ENCODE measurements at regions not wholly inside any gene's neighbourhood (a gene's known extent, or its start where the extent isn't known, plus 50 kb on each side); places are given as distances from the start of the nearest gene placed in this dataset.

- TF ChIP-seq TAF1 (IDR thresholded peaks at IDR 0.05; ENCODE audit: borderline replicate concordance, insufficient read depth, low read length) (no peak), SIN3A (IDR thresholded peaks at IDR 0.05; ENCODE audit: borderline replicate concordance, insufficient read depth, low read length) (no peak), POLR2AphosphoS5 (IDR thresholded peaks at IDR 0.05; ENCODE audit: low read depth, low read length) (no peak), FOXP2 (optimal IDR thresholded peaks at IDR 0.05; ENCODE audit: borderline replicate concordance, extremely low read depth, extremely low read length, insufficient read depth) (no peak), REST (IDR thresholded peaks at IDR 0.05; ENCODE audit: insufficient read depth in 1 of 2, low read depth in 2 of 2, low read length in 2 of 2) (no peak)
Observed at GRCh38 chr5:100641833-100642232, 106.7 kb downstream of the FAM174A start.

DNA sequence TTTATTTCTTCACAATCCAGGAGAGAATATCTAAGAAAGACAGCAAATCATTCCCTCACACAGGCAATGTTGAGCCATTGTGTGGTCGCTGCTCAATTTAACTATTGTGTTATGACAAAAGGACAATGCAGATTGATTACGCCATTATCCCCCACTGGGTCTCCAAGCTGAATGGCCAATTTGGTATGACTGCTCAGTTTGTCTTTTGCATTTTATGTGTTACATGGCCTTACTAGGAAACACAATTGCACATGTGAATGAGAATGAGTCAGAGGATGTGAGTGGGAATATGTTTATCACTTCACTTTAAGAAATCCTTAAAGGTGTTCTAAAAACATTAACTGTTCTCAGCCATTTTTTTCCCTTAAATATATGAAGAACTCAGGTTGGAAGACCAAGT, 108.3 kb downstream of the FAM174A start:
- TF ChIP-seq TAF1 (IDR thresholded peaks at IDR 0.05; ENCODE audit: borderline replicate concordance, insufficient read depth, low read length) = peak; percentile 43; the same call in 1 of the 2 replicates
- no peak for TF ChIP-seq SIN3A (IDR thresholded peaks at IDR 0.05; ENCODE audit: borderline replicate concordance, insufficient read depth, low read length)

- TF ChIP-seq REST (IDR thresholded peaks at IDR 0.05; ENCODE audit: insufficient read depth in 1 of 2, low read depth in 2 of 2, low read length in 2 of 2) (no peak), FOXP2 (optimal IDR thresholded peaks at IDR 0.05; ENCODE audit: borderline replicate concordance, extremely low read depth, extremely low read length, insufficient read depth) (no peak)
Observed at GRCh38 chr5:100644185-100644584, 109.0 kb downstream of the FAM174A start.

GRCh38 chr5:100644776-100645175, 109.6 kb downstream of the FAM174A start:
- TF ChIP-seq REST (IDR thresholded peaks at IDR 0.05; ENCODE audit: insufficient read depth in 1 of 2, low read depth in 2 of 2, low read length in 2 of 2) = no peak
- no peak for TF ChIP-seq POLR2AphosphoS5 (IDR thresholded peaks at IDR 0.05; ENCODE audit: low read depth, low read length)
- TF ChIP-seq TAF1 (IDR thresholded peaks at IDR 0.05; ENCODE audit: borderline replicate concordance, insufficient read depth, low read length) = no peak
- TF ChIP-seq FOXP2 (optimal IDR thresholded peaks at IDR 0.05; ENCODE audit: borderline replicate concordance, extremely low read depth, extremely low read length, insufficient read depth) = no peak

DNA sequence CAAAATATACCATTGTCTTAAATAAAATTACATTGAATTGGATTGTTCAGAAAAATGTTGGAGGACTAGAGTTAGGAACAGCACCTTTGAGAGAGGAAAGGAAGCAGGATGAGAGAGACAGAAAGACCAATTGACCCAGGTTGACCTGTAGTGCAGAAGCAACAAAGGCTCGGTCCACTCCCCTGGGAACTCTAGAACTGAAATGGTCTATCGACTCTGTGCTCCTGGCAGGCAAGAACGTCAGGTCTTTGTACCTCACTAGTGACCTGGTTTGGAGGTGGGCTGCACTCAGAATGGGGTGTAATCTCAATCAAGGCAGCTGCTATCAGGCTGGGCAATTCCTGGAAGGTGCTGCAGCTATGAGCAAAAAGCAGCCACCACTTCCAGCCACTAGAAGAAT, 110.8 kb downstream of the FAM174A start:
- no peak for TF ChIP-seq SIN3A (IDR thresholded peaks at IDR 0.05; ENCODE audit: borderline replicate concordance, insufficient read depth, low read length)
- TF ChIP-seq FOXP2 (optimal IDR thresholded peaks at IDR 0.05; ENCODE audit: borderline replicate concordance, extremely low read depth, extremely low read length, insufficient read depth) = no peak
- no peak for TF ChIP-seq POLR2AphosphoS5 (IDR thresholded peaks at IDR 0.05; ENCODE audit: low read depth, low read length)
- no peak for TF ChIP-seq TAF1 (IDR thresholded peaks at IDR 0.05; ENCODE audit: borderline replicate concordance, insufficient read depth, low read length)

DNA sequence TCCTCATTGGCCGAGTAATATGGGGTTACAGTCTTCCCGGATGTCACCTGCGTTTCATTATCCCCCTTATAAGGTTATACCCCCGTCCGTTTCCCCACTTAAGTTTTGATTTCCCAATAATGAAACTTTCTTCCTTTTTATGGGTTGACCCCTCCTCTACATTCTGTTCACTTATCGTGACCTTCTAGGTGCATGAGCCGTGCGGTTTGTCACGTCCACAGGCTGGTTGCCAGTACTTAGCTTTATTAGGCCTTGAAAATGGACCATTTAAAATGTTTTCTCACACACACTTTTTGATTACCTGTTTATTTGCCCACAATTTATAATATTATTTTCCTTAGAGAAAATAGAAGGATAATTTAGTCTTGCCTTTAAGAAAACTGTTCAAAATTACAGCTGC, 111.5 kb downstream of the FAM174A start:
- TF ChIP-seq TAF1 (IDR thresholded peaks at IDR 0.05; ENCODE audit: borderline replicate concordance, insufficient read depth, low read length) (no peak), FOXP2 (optimal IDR thresholded peaks at IDR 0.05; ENCODE audit: borderline replicate concordance, extremely low read depth, extremely low read length, insufficient read depth) (no peak), POLR2AphosphoS5 (IDR thresholded peaks at IDR 0.05; ENCODE audit: low read depth, low read length) (no peak), REST (IDR thresholded peaks at IDR 0.05; ENCODE audit: insufficient read depth in 1 of 2, low read depth in 2 of 2, low read length in 2 of 2) (no peak), SIN3A (IDR thresholded peaks at IDR 0.05; ENCODE audit: borderline replicate concordance, insufficient read depth, low read length) (no peak)
